Osteocyte (in vitro differentiated cells): ENCODE measurements at regions not wholly inside any gene's neighbourhood (a gene's known extent, or its start where the extent isn't known, plus 50 kb on each side); places are given as distances from the start of the nearest gene placed in this dataset.
A peak's percentile ranks its signal among the peaks of the same experiment; 100 is the strongest.

Source experiments
- DNase-seq: peaks from one replicate; pipeline ENCODE4 v3.0.0; 2021; ENCODE audit warnings: mixed read lengths; ENCODE audit not compliant: unreplicated experiment; ENCODE audit errors: extremely low spot score
- H3K27ac Mint-ChIP-seq: one replicate; pipeline ENCODE4 v1.8.0; 2021; ENCODE audit warnings: mild to moderate bottlenecking, mixed read lengths; ENCODE audit not compliant: unreplicated experiment
- H3K27me3 Mint-ChIP-seq: one replicate; pipeline ENCODE4 v1.8.0; 2021; ENCODE audit warnings: mixed read lengths; ENCODE audit not compliant: unreplicated experiment
- H3K36me3 Mint-ChIP-seq: one replicate; pipeline ENCODE4 v1.8.0; 2021; ENCODE audit warnings: mixed read lengths; ENCODE audit not compliant: unreplicated experiment
- H3K4me1 Mint-ChIP-seq: one replicate; pipeline ENCODE4 v1.8.0; 2021; ENCODE audit warnings: mixed read lengths; ENCODE audit not compliant: unreplicated experiment
- H3K4me3 Mint-ChIP-seq: one replicate; pipeline ENCODE4 v1.8.0; 2021; ENCODE audit warnings: mild to moderate bottlenecking, moderate library complexity, mixed read lengths; ENCODE audit not compliant: unreplicated experiment
- H3K9me3 Mint-ChIP-seq: one replicate; pipeline ENCODE4 v1.8.0; 2021; ENCODE audit warnings: mixed read lengths; ENCODE audit not compliant: unreplicated experiment
- CTCF ChIP-seq: fragments of 200-600 bp; sonication (generic); IDR thresholded peaks from 2 replicates; pipeline ENCODE4 v1.5.0; 2021; ENCODE audit warnings: antibody characterized with exemption, mild to moderate bottlenecking, moderate library complexity

- DNase-seq, result peak; percentile 56
- H3K27me3 Mint-ChIP-seq, result peaks cover 41% of the 10 kb centered on the region
- no peak overlapping the region for H3K27ac Mint-ChIP-seq
- no peaks in the 10 kb centered on the region for H3K9me3 Mint-ChIP-seq
- H3K4me3 Mint-ChIP-seq, result no peak overlapping the region
- no peaks in the 10 kb centered on the region for H3K36me3 Mint-ChIP-seq
- H3K4me1 Mint-ChIP-seq, result peaks cover 7% of the 10 kb centered on the region
- no peak for TF ChIP-seq CTCF
These were observed 60.6 kb upstream of the CD34 start for GRCh38 chr1:207971331-207972219.

GRCh38 chr1:207970329-207971233, 59.7 kb upstream of the CD34 start:
- Mint-ChIP-seq H3K27ac (no peak overlapping the region), H3K27me3 (peaks cover 32% of the 10 kb centered on the region), H3K4me3 (no peak overlapping the region), H3K36me3 (no peaks in the 10 kb centered on the region), H3K4me1 (peaks cover 7% of the 10 kb centered on the region), H3K9me3 (no peaks in the 10 kb centered on the region)
- peak; percentile 54 for DNase-seq
- no peak for TF ChIP-seq CTCF

GRCh38 chr1:207969528-207969927, 58.6 kb upstream of the CD34 start:
- Mint-ChIP-seq H3K27me3 (peaks cover 25% of the 10 kb centered on the region), H3K36me3 (no peaks in the 10 kb centered on the region), H3K27ac (no peak overlapping the region), H3K9me3 (no peaks in the 10 kb centered on the region), H3K4me1 (peaks cover 10% of the 10 kb centered on the region), H3K4me3 (no peak overlapping the region)
- no peak for TF ChIP-seq CTCF
- DNase-seq, result no peak

- Mint-ChIP-seq H3K4me1 (peaks cover 17% of the 10 kb centered on the region), H3K27me3 (peaks cover 16% of the 10 kb centered on the region), H3K36me3 (no peaks in the 10 kb centered on the region), H3K27ac (no peak overlapping the region), H3K9me3 (no peaks in the 10 kb centered on the region), H3K4me3 (no peak overlapping the region)
- DNase-seq, result no peak
- no peak for TF ChIP-seq CTCF
These were observed 57.6 kb upstream of the CD34 start for GRCh38 chr1:207968521-207969009.
